GM21717 (cell line): ENCODE measurements at regions not wholly inside any gene's neighbourhood (a gene's known extent, or its start where the extent isn't known, plus 50 kb on each side); places are given as distances from the start of the nearest gene placed in this dataset.

Experiments
- ATAC-seq: cut with Tn5 transposase; IDR thresholded peaks from one replicate; pipeline ENCODE4 v1.9.1; 2021; ENCODE audit warnings: mild to moderate bottlenecking, moderate library complexity; ENCODE audit not compliant: unreplicated experiment

DNA sequence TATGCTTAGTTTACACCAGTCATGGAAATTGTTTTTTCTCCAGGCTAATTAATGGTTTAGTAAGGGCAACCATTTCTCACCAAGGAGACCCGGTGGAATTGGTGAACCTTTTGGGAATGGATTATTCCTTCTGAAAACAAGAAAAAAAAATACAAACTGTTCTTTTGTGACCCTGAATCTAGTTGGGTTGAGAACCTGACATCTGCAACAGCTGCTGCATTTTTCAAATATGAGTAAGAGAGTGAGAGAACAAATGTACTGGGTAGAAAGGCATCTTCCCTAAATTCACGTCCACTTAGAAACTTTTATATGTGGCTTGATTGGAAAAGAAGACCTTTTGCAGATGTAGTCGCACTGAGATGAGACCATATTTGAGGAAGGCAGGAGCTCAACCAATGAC lies 553.4 kb upstream of the EPHA7 start:
- no peak for ATAC-seq

DNA sequence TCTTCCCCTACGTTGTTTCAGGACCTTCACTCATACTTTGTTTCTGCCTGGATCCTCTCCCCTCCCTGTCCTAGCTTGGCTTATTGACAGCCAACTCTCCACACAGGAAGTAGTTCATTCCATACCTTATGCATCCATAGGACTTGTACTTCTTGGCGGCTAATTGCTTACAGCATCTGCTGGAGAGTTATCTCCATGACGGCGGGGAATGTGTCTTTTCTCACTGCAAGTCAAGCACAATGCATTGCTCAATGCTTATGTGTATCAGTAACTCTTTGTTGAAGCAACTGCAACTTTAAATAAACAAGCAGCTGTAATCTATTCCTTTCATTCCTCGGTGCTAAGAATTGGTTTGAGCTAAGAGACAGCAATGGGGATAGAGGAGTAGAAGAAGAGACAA lies 551.3 kb upstream of the EPHA7 start:
- ATAC-seq: no peak

DNA sequence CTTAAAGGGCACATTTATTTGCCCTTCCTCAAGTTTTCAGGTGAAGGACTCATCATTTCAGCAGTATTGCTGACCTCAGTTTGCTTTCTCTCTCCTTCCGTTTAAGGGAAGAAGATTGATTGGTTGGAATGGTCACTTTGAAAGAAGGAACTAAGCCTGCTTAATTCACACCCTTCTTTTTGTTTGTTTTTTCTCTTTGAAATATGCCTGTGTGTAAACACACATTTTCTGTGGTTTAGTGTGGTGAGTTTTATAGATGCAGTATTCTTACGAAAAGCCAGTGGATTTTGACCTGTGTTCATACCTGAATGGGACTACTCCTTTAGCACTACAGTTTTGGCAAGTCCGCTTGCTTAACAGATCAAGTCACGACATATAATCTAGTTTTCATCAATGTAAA lies 548.8 kb upstream of the EPHA7 start:
- no peak for ATAC-seq

DNA sequence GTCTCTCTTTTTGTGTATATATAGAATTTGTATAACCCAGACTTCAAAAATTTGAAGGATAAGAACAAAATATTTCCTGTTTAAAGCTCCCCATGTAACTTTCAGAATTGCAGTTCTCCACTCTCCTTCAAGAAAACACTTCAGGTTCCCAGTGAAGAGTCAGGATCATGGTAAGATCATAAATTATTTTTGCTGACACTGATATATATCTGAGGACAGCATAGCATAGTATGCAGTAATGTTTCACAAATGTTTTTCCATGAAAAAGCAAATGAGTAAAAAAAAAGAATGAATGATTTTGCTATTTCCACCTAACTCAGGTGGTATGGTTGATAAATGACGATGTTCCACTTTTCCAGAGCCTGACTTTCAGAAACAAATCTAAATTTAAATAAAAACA lies 545.6 kb upstream of the EPHA7 start:
- no peak for ATAC-seq

DNA sequence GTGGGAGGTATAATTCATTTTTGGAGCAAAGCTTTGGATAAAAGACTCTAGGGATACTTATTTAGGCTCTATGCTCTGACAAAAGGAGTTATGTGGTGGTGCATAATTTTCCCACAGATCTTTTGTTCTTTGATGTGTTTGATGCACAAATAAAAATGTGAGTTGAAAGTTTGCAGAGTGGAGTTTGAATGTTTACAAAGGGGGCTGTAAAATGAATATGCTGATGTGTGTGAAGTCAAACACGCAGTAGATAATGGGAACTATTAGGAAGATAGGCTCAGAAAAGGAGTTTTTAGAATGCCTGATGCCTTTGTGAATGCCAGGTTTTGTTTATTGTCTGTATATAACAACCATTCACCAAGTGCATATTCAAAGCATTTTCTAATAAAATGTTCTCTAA lies 545.0 kb upstream of the EPHA7 start:
- no peak for ATAC-seq

DNA sequence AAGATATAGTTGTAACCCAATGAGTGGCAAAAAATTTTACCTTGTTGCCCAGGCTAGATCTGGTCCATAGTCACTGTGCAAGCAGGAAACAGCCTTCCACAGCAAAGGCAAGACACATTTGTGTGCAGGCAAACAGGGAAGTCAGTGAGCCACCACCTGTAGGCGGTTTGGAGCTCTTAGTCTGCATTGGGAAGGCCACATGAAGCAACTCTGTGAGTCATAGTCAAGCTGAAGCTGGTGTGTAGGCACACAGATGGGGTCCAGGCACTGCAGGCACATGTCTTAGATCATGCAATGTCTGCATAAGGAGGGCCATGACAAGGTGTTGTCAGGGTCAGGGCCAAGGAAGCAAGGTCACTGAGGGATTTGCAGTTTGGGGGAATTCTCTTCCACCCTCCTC lies 543.2 kb upstream of the EPHA7 start:
- ATAC-seq: no peak

DNA sequence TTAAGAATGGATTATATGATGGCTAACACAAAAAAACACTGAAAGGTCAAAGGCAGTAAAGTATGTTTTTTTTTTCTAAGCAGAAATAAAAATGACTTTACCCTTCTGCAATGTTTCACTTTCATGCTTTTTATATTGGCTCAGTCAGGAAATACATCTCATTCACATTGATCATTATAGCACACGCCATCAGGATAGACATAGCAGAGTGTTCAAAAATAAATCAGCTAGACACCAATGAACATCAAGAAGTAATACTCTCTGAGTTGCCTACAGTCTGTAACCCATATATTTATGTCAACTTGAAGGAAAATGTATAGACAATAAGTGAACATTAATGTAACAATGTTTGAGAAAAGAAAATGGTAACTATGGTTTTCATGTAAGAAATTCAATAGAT lies 535.2 kb upstream of the EPHA7 start:
- no peak for ATAC-seq

DNA sequence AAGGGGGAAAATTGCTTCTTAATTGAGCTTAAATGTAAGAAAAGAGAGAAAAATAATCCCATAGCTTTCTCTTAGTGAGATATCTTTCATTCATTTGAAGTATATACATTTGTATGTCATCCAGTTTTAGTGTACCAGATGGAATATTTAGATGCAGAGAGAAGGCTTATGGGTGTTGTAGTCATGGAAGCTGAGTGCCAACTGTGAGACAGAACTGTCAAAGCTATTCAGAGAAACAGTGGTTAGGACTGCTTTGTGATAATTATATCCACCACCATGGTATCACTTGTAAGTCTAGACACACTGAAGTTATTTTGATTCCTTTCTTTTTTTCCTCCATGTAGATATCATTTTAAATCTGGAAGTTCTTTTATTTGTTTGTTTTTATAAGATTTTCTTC lies 524.3 kb upstream of the EPHA7 start:
- ATAC-seq: no peak

DNA sequence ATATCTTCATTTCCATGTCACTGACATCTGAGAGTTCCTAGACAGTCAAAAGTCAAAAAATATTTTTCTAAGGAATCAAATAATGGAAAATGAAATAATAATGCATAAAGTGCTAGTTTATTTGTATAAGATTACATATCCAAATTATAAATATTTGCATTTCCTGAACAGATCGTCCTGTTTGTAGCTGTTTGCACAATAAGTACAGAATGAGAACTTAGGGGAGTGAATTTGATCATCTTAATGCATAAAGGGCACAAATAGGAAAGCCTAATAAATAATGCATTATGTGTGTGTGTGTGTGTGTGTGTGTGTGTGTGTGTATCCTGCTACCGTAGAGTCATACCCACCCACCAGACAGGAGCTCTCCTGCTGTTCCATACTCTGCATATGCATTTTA lies 521.0 kb upstream of the EPHA7 start:
- no peak for ATAC-seq

DNA sequence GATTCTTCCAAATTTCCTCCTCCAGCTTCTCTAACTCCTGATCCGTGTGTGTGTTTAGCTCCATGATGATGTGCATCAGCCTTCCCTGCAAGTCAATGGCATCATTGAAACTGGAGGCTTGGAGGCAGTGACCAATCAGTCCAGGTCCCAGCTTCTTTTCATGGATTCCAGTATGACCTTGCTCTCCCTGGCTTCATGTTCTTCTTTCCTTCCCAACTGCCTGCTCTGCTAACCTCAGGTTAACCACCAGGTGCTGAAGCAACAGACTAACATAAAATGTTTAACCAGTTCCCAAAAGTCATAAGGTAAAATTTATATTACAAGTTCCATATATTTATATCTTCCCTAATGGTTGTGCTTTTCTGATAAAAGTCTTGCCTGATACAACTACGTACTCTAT lies 512.8 kb upstream of the EPHA7 start:
- no peak for ATAC-seq

DNA sequence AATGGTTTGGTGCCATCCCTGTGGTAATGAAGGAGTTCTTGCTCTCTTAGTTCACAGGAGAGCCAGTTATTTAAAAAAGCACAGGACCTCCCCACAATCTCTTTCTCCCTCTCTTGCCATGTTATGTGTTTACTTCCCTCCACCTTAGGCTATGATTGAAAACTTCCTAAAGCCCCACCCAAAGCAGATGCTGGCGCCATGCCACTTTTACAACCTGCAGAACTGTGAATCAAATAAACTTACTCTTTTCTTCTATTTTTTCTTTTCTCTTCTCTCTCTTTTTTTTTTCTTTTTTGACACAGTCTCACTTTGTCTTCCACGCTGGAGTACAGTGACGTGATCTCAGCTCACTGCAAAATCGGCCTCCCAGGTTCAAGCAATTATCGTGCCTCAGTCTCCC lies 508.4 kb upstream of the EPHA7 start:
- ATAC-seq: no peak

DNA sequence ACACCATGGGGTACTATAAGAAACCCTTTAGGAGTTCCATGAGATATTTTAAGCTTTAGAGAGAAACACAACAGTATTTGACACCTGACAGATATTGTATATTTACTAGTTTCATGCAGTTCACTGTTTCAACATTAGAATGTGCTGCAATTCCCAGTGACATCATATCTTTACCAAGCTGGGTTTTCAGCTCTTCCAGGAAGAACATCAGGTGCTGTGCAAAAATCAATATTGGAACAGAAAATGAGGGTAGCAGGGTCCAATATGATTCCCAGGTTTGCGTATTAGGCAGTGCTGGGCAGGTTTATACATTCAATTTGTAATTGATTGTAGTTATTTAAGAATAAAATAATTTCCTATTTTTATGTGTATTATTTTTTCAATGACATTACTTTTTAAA lies 500.0 kb upstream of the EPHA7 start:
- ATAC-seq: no peak

DNA sequence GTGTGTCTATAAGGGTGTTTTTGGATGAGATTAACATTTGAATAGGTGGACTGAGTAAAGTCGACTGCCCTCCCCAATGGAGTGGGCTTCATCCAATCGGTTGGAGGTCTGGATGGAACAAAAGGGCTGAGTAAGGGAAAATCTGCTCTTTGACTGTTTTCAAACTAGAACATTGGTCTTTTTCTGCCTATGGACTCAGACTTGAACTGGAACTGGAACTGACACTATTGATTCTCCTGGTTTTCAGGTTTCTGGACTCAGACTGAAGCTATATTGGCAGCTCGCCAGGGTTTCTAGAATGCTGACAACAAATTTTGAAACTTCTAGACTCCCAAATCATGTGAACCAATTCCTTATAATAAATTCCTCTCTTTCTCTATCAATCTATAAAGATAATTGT lies 498.9 kb upstream of the EPHA7 start:
- no peak for ATAC-seq

DNA sequence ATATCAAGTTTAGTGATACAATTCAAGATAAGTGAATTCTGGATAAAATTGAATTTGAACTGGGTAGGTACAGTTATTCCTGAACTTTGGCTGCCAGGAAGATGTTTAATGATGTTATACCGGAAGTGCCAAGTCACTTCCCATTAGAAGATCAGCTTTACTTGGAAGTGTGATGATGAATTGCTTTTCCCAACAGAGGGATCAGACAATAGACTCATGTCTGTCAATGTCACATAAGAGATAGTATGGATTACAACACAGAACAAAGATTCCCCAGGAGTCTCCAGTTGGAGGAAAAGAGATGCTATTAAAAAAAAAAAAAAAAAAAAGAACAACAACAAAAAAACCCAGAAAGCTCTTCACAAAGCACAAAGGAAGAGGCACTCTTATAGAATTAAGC lies 497.9 kb upstream of the EPHA7 start:
- ATAC-seq: no peak

DNA sequence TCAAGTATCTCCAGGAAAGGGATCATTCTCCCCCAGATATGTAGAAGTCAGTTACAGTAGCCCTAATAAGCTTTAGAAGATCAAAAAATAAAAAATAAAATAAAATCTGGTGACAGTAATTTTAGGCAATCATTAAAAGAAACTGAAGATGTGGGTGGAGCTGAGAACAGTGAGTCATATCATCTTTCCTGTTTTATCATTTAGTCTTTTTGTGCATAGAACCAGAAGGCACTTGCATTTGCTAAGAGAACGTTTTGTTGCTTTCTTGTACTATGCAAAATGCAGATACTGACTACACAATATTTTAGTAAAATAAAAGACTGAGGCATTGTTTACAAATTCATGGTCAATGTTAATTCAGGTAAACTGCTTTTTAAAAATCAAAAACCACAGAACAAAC lies 497.4 kb upstream of the EPHA7 start:
- no peak for ATAC-seq

DNA sequence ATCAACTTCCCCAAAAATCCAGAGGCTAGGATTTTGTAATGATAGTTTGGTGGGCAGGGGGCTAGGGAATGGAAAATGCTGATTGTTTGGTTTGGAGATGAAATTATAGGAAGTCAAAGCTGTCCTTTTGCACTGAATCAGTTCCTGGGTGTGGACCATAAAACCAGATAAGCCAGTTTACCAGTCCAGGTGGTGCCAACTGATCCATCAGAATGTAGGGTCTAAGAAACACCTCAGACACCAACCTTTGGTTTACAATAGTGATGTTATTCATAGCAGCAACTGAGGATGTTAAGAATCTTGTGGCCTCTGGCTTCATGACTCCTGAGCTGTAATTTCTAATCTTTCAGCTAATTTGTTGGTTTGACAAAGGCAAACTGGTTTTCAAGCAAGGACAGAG lies 496.6 kb upstream of the EPHA7 start:
- ATAC-seq: no peak

DNA sequence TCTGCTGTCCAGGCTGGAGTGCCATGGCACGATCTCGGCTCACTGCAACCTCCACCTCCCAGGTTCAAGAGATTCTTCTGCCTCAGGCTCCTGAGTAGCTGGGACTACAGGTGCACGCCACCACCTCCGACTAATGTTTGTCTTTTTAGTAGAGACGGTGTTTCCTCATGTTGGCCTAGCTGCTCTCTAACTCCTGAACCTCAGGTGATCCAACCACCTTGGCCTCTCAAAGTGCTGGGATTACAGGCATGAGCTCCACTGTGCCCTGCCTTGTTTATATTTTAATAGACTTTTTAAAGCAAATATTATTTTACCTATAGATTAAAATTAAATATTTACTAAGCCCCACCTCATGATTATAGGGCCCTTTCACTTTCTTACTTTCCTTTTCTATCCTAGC lies 483.2 kb upstream of the EPHA7 start:
- ATAC-seq: no peak

DNA sequence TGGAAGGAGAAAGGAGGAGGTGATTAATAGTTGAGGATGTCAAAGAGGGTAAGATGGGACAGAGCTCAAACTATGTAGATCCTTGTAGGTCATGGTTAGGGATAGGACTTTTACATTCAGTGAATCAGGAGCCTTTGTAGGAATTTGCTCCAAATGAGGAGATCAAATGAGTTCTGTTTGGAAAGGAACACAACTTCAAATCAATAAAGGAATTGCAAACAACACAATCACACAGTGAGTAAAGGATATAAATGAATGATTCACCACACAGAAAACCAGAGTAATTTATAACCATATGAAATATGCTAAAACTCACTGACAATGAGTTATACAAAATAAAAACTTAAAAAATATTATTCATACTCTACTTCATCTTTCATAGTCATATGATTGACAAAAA lies 480.8 kb upstream of the EPHA7 start:
- ATAC-seq: no peak

DNA sequence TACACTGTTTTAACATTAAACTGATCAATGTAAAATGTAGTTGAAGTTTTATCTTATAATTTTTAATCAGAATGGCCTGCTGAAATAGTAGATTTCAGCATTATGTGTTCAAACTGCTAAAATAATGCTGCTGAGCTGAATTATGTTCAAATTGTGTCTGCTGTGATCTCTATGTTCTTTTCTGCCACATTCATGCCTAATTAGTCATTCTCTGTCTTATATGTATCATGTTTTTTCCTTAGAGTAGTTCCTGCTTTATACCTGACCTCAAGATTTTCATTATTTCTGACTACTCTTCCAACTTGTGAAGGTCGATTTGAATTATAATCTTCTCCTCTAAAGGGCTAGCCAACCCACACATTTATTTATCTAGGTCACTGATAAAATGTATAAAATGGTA lies 476.7 kb upstream of the EPHA7 start:
- no peak for ATAC-seq

DNA sequence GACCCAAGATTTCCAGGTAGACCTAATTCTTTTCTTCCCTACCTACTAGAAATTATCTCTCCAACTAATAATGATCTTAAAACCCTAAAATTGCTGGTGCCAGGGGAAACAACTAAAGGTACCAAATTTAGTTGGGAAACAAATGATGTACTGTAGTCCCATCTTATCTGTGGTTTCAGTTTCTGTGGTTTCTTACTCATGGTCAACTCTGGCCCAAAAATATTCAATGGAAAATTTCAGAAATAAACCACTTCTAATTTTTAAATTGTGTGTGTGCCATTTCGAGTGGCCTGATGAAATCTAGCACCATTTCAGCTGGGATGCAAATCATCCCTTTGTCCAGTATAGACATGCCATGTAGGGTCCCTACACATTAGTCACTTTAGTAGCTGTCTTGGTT lies 475.2 kb upstream of the EPHA7 start:
- ATAC-seq: no peak

DNA sequence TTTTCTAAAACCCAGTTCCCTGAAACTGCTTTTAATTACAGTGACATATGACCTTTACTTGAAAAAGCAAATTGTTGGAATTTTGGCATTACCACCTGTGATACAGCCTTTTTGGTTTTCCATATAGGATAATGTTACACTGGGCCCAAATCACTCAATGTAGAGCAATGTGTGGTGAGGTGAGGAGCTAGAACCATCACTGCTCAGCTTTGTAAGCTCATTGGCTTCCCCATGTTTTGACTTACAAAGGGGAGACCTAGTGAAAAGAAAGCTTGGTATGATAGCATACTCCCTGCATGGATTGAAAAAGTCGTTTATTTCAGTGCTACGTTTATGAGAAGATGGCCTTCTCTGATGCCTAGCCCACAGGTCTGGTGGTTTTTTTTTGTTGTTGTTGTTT lies 470.4 kb upstream of the EPHA7 start:
- ATAC-seq: no peak

DNA sequence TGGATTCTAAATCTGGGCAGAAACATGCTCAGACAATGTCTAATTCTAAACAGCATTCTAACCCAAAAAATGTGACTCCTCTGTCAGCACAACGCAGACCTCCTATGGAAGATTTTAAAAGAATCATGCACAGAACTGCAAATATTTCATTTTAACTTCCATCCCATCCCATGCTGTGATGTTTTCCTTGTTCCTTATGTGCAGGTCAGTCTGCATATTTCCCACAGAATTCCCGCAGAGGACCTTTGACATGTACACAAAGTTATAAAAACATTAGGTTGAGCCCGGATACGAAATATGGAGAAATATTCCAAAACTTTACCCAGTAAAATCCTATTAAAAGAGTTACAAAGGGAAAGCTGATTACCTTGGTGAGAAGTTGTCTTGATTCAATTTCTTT lies 467.1 kb upstream of the EPHA7 start:
- no peak for ATAC-seq

DNA sequence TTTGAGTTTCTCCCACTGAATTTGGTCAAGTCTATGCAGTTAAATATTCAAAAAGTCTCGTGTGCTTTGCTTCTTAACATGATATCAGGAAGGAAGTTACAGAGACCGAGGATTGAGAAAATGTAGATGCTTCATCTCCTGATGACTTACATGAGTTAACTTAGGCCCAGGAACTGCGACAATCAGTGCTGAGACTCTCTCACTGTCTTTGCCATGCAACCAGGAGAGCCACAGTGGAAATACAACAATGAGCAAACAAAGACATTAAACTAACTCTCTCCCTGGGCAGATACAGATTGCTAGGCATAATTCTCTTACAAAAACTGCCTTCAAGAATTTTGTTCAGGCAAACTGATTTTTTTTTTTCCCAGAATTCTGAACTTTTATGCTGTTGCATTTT lies 440.6 kb upstream of the EPHA7 start:
- ATAC-seq: no peak

DNA sequence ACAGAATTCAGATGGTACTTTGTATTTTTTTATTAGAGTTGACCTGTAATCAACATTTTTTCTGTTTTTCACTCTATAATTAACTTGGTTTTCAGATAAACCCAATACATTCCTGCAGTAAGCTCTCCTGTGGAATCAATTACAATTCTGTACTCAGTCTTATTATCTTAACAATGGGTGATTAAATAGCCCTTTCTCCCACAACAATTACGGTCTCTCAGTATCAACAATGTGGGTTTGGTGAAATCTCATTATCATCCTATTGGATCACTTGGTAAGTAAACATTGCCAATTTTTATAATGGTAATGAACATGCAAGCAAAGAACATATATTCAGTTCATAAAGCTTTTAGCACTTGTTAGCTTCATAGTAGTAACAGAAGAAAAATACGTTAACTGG lies 438.9 kb upstream of the EPHA7 start:
- no peak for ATAC-seq
